ENCODE measurements at regions not wholly inside any gene's neighbourhood (a gene's known extent, or its start where the extent isn't known, plus 50 kb on each side); places are given as distances from the start of the nearest gene placed in this dataset.
A peak's percentile ranks its signal among the peaks of the same experiment; 100 is the strongest.
"Not testable (repeated sequence)": the region's sequence is repeated elsewhere in the genome, so short reads cannot be mapped to it uniquely, and the experiment has no call there.

DNA sequence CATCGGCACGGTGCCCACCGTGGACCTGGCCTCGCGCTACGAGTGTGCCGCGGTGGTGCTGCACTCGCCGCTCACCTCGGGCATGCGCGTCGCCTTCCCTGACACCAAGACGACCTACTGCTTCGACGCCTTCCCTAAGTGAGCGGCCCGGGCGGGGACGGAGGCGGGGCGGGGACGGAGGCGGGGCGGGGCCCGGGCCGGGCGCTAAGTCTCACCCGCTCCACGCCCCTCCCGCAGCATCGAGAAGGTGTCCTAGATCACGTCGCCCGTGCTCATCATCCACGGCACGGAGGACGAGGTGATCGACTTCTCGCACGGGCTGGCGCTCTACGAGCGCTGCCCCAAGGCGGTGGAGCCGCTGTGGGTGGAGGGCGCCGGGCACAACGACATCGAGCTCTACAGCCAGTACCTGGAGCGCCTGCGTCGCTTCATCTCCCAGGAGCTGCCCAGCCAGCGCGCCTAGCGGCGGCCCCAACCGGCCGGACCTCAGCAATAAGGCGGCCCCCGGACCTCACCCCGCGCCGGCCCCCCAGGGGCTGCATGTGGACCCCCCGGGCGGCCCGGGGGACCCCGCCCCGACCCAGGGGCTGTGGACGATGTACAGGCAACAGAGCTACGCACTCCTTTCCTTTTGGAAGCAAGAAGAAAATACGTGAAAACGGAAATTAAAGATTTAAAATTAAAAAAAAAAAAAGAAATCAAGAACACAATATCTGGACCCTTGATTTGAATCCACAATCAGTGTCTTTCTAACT is 198.8 kb downstream of the USP22 start:
- H3K36me3 ChIP-seq, H3K9me3 ChIP-seq, H3K27ac ChIP-seq: not testable (repeated sequence)
- DNase-seq (peak; percentile 22 to 87), ATAC-seq (ENCODE audit: low FRiP score in 2 of 2) (peak in 1 of 2 donors; percentile 49)
- H3K4me3 ChIP-seq: peak overlapping the region in 3 of 4 donors; percentile 25 to 32 (median 26)
- peaks cover 0 to 23% (median 5%) of the 10 kb centered on the region in 4 donors for H3K4me1 ChIP-seq
- H3K27me3 ChIP-seq: peaks cover 0 to 24% (median 2%) of the 10 kb centered on the region in 4 donors
- WGBS, 2 donors: 7% methylated on average over 4 to 8 of the region's 74 CpGs

DNA sequence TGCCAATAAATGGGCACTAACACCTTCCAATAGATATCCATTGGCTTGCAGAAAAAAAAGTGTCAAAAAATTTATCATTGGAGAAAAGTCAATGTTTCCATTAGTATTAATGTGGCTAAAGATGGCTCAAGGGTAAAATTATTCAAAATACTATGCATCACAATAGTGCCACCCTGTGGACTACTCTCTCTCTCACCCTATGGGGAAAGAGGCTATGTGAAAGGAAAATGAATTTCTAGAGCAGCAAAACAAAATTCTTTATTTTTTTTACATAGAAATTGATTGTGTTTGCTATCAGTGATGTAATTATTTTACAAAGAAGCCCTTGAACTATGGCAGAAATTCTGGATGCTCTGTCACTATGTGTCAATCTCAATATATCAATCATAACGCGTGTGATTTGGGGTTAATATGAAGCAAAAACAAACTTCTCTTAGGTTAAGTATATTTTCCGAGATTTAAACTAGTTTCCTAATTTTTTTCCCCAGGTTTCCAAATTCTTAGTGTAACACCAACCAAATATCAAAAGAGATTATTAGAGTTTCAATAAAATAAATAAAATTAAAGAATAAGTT is 193.9 kb downstream of the USP22 start:
- DNase-seq; H3K27ac ChIP-seq; H3K9me3 ChIP-seq; H3K27me3 ChIP-seq; H3K4me3 ChIP-seq; H3K36me3 ChIP-seq; ATAC-seq (ENCODE audit: low FRiP score in 2 of 2): not testable (repeated sequence)
- H3K4me1 ChIP-seq: peaks cover 0 to 15% (median 5%) of the 10 kb centered on the region in 4 donors
- WGBS, 2 donors: 68 to 73% methylated on average over 3 of the region's 3 CpGs
- TF ChIP-seq CTCF (IDR thresholded peaks at IDR 0.05): peak in 2 of 6 experiments; percentile 18 to 24

GRCh38 chr17:20851591-20852238 is 191.1 kb downstream of the USP22 start:
- not testable (repeated sequence) for H3K27me3 ChIP-seq, H3K4me3 ChIP-seq, H3K9me3 ChIP-seq, DNase-seq, H3K36me3 ChIP-seq, H3K27ac ChIP-seq
- 5 to 12% methylated on average over 11 to 21 of the region's 21 CpGs for WGBS, 2 donors
- peak in 1 of 2 donors; percentile 68 for ATAC-seq (ENCODE audit: low FRiP score in 2 of 2)
- peaks cover 0 to 11% (median 5%) of the 10 kb centered on the region in 4 donors for H3K4me1 ChIP-seq

GRCh38 chr17:20852239-20852989 is 190.4 kb downstream of the USP22 start:
- 1 to 2% methylated on average over 18 to 36 of the region's 36 CpGs for WGBS, 2 donors
- no peak for TF ChIP-seq EP300 (IDR thresholded peaks at IDR 0.05)
- peak in 1 of 2 donors; percentile 59 for DNase-seq
- Histone ChIP-seq H3K4me3 (peak overlapping the region in 2 of 4 donors; percentile 1 to 11), H3K36me3 (no peaks in the 10 kb centered on the region), H3K4me1 (peaks cover 0 to 11% (median 5%) of the 10 kb centered on the region in 4 donors), H3K9me3 (no peaks in the 10 kb centered on the region), H3K27ac (no peak overlapping the region), H3K27me3 (peaks cover 0 to 8% (median 0%) of the 10 kb centered on the region in 4 donors)
- ATAC-seq (ENCODE audit: low FRiP score in 2 of 2): peak in 1 of 2 donors; percentile 61

DNA sequence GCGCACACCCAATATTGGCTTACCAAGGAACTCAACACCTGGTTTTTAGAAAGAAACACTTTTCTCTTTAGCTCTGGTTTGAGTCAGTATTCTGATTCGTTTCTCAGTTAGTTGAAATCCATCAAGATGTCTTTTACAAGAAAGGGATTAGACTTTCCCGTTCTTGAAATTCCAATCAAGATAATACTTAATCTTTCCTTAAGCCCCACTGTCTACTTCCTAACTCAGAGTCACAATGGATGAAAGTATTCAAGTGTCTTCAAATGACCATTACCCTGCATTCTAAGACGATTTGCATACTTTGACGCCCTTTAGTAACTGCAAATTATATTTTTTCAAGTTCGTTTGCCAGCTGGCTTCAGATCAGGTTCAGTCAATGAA is 189.8 kb downstream of the USP22 start:
- 21 to 28% methylated on average over 6 of the region's 6 CpGs for WGBS, 2 donors
- ATAC-seq (ENCODE audit: low FRiP score in 2 of 2): no peak
- H3K9me3 ChIP-seq: no peaks in the 10 kb centered on the region
- no peak for TF ChIP-seq POLR2AphosphoS5 (IDR thresholded peaks at IDR 0.05)
- H3K27me3 ChIP-seq: peaks cover 0 to 8% (median 0%) of the 10 kb centered on the region in 4 donors
- H3K36me3 ChIP-seq: no peaks in the 10 kb centered on the region
- no peak overlapping the region for H3K4me3 ChIP-seq
- H3K4me1 ChIP-seq: peaks cover 0 to 11% (median 5%) of the 10 kb centered on the region in 4 donors
- no peak for DNase-seq
- no peak overlapping the region for H3K27ac ChIP-seq

DNA sequence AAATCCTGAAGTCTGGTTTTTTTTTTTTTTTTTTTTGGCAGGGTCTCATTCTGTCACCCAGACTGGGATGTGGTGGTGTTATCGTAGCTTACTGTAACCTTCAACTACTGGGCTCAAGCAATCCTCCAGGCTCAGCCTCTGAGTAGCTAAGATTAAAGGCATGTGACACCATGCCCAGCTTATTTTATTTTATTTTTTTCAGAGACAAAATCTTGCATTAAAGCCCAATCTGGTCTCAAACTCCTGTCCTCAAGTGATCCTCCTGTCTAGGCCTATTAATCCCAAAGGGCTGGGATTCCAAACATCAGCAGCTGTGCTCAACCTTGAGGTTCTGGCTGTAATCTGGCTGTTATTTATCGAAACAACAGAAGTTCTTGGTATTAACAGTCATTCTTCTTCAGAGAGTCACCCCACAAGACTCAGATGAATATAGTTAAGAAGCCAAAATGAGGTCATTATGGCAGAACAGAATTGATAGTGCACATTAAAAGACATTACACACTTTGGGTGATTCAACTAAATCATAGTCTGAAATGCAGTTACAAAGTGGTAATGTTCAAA is 186.8 kb downstream of the USP22 start:
- not testable (repeated sequence) for H3K27ac ChIP-seq; H3K4me3 ChIP-seq; ATAC-seq (ENCODE audit: low FRiP score in 2 of 2); DNase-seq; H3K36me3 ChIP-seq; H3K9me3 ChIP-seq; H3K27me3 ChIP-seq
- WGBS, 2 donors: 79 to 95% methylated on average over 2 of the region's 2 CpGs
- H3K4me1 ChIP-seq: peaks cover 0 to 11% (median 5%) of the 10 kb centered on the region in 4 donors

- not testable (repeated sequence) for ATAC-seq (ENCODE audit: low FRiP score in 2 of 2); H3K27ac ChIP-seq; H3K4me3 ChIP-seq; H3K27me3 ChIP-seq; H3K36me3 ChIP-seq; H3K4me1 ChIP-seq; H3K9me3 ChIP-seq
- 87 to 90% methylated on average over 14 to 16 of the region's 17 CpGs for WGBS, 2 donors
- DNase-seq: peak in 1 of 2 donors; percentile 32
Observed at GRCh38 chr17:20866444-20867209, 176.2 kb downstream of the USP22 start.

DNA sequence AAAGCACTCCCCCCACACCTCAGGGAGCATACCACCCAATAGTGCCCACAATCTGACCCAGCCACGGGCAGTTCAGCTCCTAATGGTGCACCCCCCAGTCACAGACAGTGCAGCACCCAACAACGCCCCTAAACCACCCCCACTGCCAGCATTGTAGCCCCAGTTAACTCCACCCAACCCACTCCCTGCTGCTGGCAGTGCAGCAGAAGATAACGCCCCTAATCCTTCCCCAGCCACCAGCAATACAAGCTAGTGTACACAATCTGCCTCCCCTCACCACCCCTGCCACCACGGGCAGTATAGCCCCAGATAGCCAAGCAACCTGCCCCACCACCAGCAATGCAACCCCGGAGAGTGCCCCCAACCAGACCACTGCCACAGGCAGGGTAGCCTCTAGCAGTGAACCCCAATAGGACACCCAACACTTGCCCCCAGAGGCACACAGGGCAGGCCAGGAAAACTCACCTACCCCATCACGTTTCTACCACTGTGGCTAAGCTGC is 175.3 kb downstream of the USP22 start:
- H3K27me3 ChIP-seq; H3K4me1 ChIP-seq; H3K4me3 ChIP-seq; ATAC-seq (ENCODE audit: low FRiP score in 2 of 2); H3K36me3 ChIP-seq; H3K27ac ChIP-seq; H3K9me3 ChIP-seq: not testable (repeated sequence)
- 88% methylated on average over 3 to 6 of the region's 6 CpGs for WGBS, 2 donors
- peak in 1 of 2 donors; percentile 10 for DNase-seq

DNA sequence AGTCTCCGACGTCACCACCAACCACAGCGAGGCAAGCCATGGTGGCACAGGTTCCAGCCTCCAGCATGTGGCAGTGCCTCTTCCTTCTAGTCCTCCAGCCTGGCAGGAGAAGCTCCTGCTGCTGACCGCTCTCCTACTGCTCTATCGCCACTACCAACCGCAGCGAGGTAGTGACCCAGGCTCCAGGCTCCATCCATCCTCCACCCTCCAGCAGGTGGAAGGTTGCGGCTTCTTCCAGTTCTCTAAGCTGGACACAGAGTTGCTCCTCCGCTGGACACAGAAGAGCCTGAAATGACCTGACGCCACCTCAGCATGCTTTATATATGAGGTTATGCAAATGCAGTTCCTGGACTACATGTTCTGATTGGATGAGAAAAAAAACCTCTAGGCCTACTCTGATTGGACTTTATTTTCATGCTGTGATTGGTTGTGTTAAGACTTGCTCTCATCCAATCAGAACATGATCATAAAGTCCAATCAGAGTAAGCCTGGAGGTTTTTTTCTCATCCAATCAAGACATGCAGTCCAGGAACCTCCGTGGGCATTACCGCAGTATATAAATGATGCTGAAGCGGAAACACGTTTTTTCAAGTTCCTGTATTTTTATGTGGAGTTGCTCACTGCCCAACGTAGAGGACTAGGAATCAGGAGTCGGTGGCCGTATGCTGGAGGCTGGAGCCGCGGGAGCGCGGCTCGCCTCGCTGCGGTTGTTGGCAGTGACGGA is 174.7 kb downstream of the USP22 start:
- H3K27me3 ChIP-seq; H3K4me1 ChIP-seq; H3K4me3 ChIP-seq; H3K36me3 ChIP-seq; H3K27ac ChIP-seq; ATAC-seq (ENCODE audit: low FRiP score in 2 of 2); H3K9me3 ChIP-seq: not testable (repeated sequence)
- DNase-seq: peak in 1 of 2 donors; percentile 60
- 92 to 93% methylated on average over 25 of the region's 25 CpGs for WGBS, 2 donors

GRCh38 chr17:20868662-20869007 is 174.2 kb downstream of the USP22 start:
- ATAC-seq (ENCODE audit: low FRiP score in 2 of 2); DNase-seq; H3K36me3 ChIP-seq; H3K4me3 ChIP-seq; H3K27me3 ChIP-seq; H3K4me1 ChIP-seq; H3K9me3 ChIP-seq; H3K27ac ChIP-seq: not testable (repeated sequence)
- 88 to 91% methylated on average over 8 of the region's 8 CpGs for WGBS, 2 donors

Measured in upper lobe of left lung (tissue), 6 donors.